ENCODE measurements at regions not wholly inside any gene's neighbourhood (a gene's known extent, or its start where the extent isn't known, plus 50 kb on each side); places are given as distances from the start of the nearest gene placed in this dataset.
"Not testable (repeated sequence)": the region's sequence is repeated elsewhere in the genome, so short reads cannot be mapped to it uniquely, and the experiment has no call there.

- DNase-seq (ENCODE audit: low spot score, unreplicated experiment), result no peak
- no peak for TF ChIP-seq CTCF (IDR thresholded peaks at IDR 0.05; ENCODE audit: unreplicated experiment)
- Mint-ChIP-seq H3K36me3 (ENCODE audit: insufficient read depth) (no peaks in the 10 kb centered on the region), H3K4me3 (ENCODE audit: low read depth) (no peak overlapping the region), H3K4me1 (ENCODE audit: low read depth) (no peaks in the 10 kb centered on the region), H3K27me3 (no peaks in the 10 kb centered on the region), H3K27ac (no peak overlapping the region), H3K9me3 (ENCODE audit: low read depth) (peaks cover 22% of the 10 kb centered on the region)
Measured at GRCh38 chr19:31483226-31483857, 134.1 kb upstream of the TSHZ3 start.

GRCh38 chr19:31484858-31485410, 135.7 kb upstream of the TSHZ3 start:
- H3K36me3 Mint-ChIP-seq (ENCODE audit: insufficient read depth); H3K4me3 Mint-ChIP-seq (ENCODE audit: low read depth); DNase-seq (ENCODE audit: low spot score, unreplicated experiment); H3K4me1 Mint-ChIP-seq (ENCODE audit: low read depth); H3K27ac Mint-ChIP-seq; H3K27me3 Mint-ChIP-seq: not testable (repeated sequence)
- H3K9me3 Mint-ChIP-seq (ENCODE audit: low read depth), result peaks cover 22% of the 10 kb centered on the region

GRCh38 chr19:31485472-31485871, 136.2 kb upstream of the TSHZ3 start:
- no peaks in the 10 kb centered on the region for H3K27me3 Mint-ChIP-seq
- H3K36me3 Mint-ChIP-seq (ENCODE audit: insufficient read depth), result no peaks in the 10 kb centered on the region
- DNase-seq (ENCODE audit: low spot score, unreplicated experiment), result no peak
- H3K9me3 Mint-ChIP-seq (ENCODE audit: low read depth), result peaks cover 22% of the 10 kb centered on the region
- H3K27ac Mint-ChIP-seq, result no peak overlapping the region
- H3K4me3 Mint-ChIP-seq (ENCODE audit: low read depth), result no peak overlapping the region
- no peak for TF ChIP-seq CTCF (IDR thresholded peaks at IDR 0.05; ENCODE audit: unreplicated experiment)
- H3K4me1 Mint-ChIP-seq (ENCODE audit: low read depth), result no peaks in the 10 kb centered on the region

- no peak for TF ChIP-seq CTCF (IDR thresholded peaks at IDR 0.05; ENCODE audit: unreplicated experiment)
- no peak for DNase-seq (ENCODE audit: low spot score, unreplicated experiment)
- H3K4me1 Mint-ChIP-seq (ENCODE audit: low read depth), result no peaks in the 10 kb centered on the region
- H3K27me3 Mint-ChIP-seq, result peaks cover 4% of the 10 kb centered on the region
- H3K36me3 Mint-ChIP-seq (ENCODE audit: insufficient read depth), result no peaks in the 10 kb centered on the region
- H3K9me3 Mint-ChIP-seq (ENCODE audit: low read depth), result peaks cover 3% of the 10 kb centered on the region
- H3K4me3 Mint-ChIP-seq (ENCODE audit: low read depth), result no peak overlapping the region
- no peak overlapping the region for H3K27ac Mint-ChIP-seq
Measured at GRCh38 chr19:31491242-31491641, 142.0 kb upstream of the TSHZ3 start.

- no peak overlapping the region for H3K27ac Mint-ChIP-seq
- peaks cover 4% of the 10 kb centered on the region for H3K27me3 Mint-ChIP-seq
- DNase-seq (ENCODE audit: low spot score, unreplicated experiment), result no peak
- no peak overlapping the region for H3K4me3 Mint-ChIP-seq (ENCODE audit: low read depth)
- no peaks in the 10 kb centered on the region for H3K4me1 Mint-ChIP-seq (ENCODE audit: low read depth)
- no peaks in the 10 kb centered on the region for H3K36me3 Mint-ChIP-seq (ENCODE audit: insufficient read depth)
- no peaks in the 10 kb centered on the region for H3K9me3 Mint-ChIP-seq (ENCODE audit: low read depth)
- no peak for TF ChIP-seq CTCF (IDR thresholded peaks at IDR 0.05; ENCODE audit: unreplicated experiment)
Measured at GRCh38 chr19:31492050-31492449, 142.8 kb upstream of the TSHZ3 start.

GRCh38 chr19:31496076-31496475, 146.8 kb upstream of the TSHZ3 start:
- peaks cover 2% of the 10 kb centered on the region for H3K4me1 Mint-ChIP-seq (ENCODE audit: low read depth)
- H3K27ac Mint-ChIP-seq, result no peak overlapping the region
- H3K36me3 Mint-ChIP-seq (ENCODE audit: insufficient read depth), result no peaks in the 10 kb centered on the region
- peaks cover 4% of the 10 kb centered on the region for H3K9me3 Mint-ChIP-seq (ENCODE audit: low read depth)
- no peak for TF ChIP-seq CTCF (IDR thresholded peaks at IDR 0.05; ENCODE audit: unreplicated experiment)
- no peak for DNase-seq (ENCODE audit: low spot score, unreplicated experiment)
- H3K4me3 Mint-ChIP-seq (ENCODE audit: low read depth), result no peak overlapping the region
- peaks cover 6% of the 10 kb centered on the region for H3K27me3 Mint-ChIP-seq
